HT1080 (cell line): ENCODE measurements at regions not wholly inside any gene's neighbourhood (a gene's known extent, or its start where the extent isn't known, plus 50 kb on each side); places are given as distances from the start of the nearest gene placed in this dataset.
A peak's percentile ranks its signal among the peaks of the same experiment; 100 is the strongest.

Source experiments
- DNase-seq: peaks from one replicate; pipeline ENCODE4 v3.0.0-alpha.2; 2015; ENCODE audit warnings: low read depth

- no peak for DNase-seq
These were observed 95.4 kb upstream of the PDE10A start for GRCh38 chr6:165758441-165758840.

GRCh38 chr6:165755583-165755982 is 92.5 kb upstream of the PDE10A start:
- DNase-seq, result no peak

- DNase-seq, result no peak
These were observed 90.5 kb upstream of the PDE10A start for GRCh38 chr6:165753506-165753905.

- no peak for DNase-seq
These were observed 89.4 kb upstream of the PDE10A start for GRCh38 chr6:165752451-165752850.

- DNase-seq, result no peak
These were observed 88.4 kb upstream of the PDE10A start for GRCh38 chr6:165751486-165751885.

GRCh38 chr6:165749163-165749562 is 86.1 kb upstream of the PDE10A start:
- no peak for DNase-seq

GRCh38 chr6:165748390-165748789 is 85.3 kb upstream of the PDE10A start:
- DNase-seq, result no peak

GRCh38 chr6:165747963-165748362 is 84.9 kb upstream of the PDE10A start:
- DNase-seq, result no peak

GRCh38 chr6:165746331-165746730 is 83.3 kb upstream of the PDE10A start:
- DNase-seq, result no peak

GRCh38 chr6:165745492-165745891 is 82.5 kb upstream of the PDE10A start:
- no peak for DNase-seq

GRCh38 chr6:165744555-165745228 is 81.7 kb upstream of the PDE10A start:
- DNase-seq, result no peak

- no peak for DNase-seq
These were observed 80.4 kb upstream of the PDE10A start for GRCh38 chr6:165743366-165743898.

GRCh38 chr6:165742047-165742446 is 79.0 kb upstream of the PDE10A start:
- no peak for DNase-seq

GRCh38 chr6:165737396-165737795 is 74.4 kb upstream of the PDE10A start:
- no peak for DNase-seq

- no peak for DNase-seq
These were observed 72.0 kb upstream of the PDE10A start for GRCh38 chr6:165735065-165735464.

GRCh38 chr6:165733489-165733791 is 70.4 kb upstream of the PDE10A start:
- no peak for DNase-seq

- DNase-seq, result no peak
These were observed 69.9 kb upstream of the PDE10A start for GRCh38 chr6:165732696-165733488.

GRCh38 chr6:165729307-165729936 is 66.4 kb upstream of the PDE10A start:
- peak; percentile 11 for DNase-seq

GRCh38 chr6:165728216-165728615 is 65.2 kb upstream of the PDE10A start:
- no peak for DNase-seq

GRCh38 chr6:165726965-165727381 is 63.9 kb upstream of the PDE10A start:
- DNase-seq, result no peak

- DNase-seq, result no peak
These were observed 63.3 kb upstream of the PDE10A start for GRCh38 chr6:165726290-165726875.

GRCh38 chr6:165725201-165725600 is 62.2 kb upstream of the PDE10A start:
- no peak for DNase-seq
